HFF-Myc (cell line): ENCODE measurements at regions not wholly inside any gene's neighbourhood (a gene's known extent, or its start where the extent isn't known, plus 50 kb on each side); places are given as distances from the start of the nearest gene placed in this dataset.

Source experiments
- DNase-seq: peaks from one replicate; pipeline ENCODE4 v3.0.0-alpha.2; 2011; ENCODE audit warnings: low read depth; ENCODE audit errors: extremely low read depth
- H3K4me3 ChIP-seq: replicated peaks from 2 replicates; pipeline ENCODE4 v1.5.1; 2011; ENCODE audit warnings: low read depth, mild to moderate bottlenecking, control low read depth, low read length
- TF ChIP-seq, protein P1 (sequence below): IDR thresholded peaks from 2 replicates; pipeline ENCODE4 v1.5.1; 2012; ENCODE audit warnings: mild to moderate bottlenecking, low read depth, low read length, control low read depth; ENCODE audit errors: missing control alignments

DNA sequence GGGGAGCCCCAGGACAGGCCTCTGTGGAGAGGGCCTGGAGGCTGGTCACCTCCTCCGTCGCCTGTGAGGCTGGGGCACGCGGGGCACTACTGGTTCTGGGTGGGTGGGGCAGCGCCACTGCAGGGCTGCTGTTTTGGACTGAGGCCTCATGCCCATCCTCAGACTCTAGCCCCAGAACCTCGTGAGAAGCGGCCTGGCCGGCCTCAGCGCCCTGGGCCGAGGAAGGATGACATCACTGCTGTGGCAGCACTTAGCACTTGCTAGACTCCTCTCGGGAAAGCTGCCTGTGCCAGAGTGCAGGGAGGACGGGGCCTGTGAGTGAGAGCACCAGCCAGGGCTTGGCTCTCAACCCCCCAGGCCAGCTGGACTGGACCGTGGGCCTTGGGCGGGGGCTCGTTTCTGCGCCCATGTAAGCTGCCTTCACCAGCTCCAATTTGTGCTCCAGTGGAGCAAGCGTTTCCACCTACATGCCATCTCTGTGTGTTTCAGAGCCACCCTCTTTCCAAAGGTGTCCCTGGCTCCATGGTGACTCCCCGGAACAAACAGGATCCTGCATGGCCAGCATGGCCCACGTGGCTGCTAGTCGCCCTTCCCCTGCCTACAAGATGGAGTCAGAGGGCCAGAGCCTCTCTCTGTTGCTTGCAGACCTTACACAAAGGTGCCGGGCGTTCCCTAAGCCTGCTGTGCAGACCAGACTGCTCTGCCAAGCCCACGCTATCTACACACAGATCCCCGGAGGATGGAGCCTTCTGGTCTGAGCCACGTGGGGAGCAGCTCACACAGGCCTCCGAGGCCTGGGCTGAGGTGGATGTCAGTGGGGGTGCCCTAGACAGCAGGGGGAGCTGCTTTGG lies 102.9 kb downstream of the CTTN start:
- no peak overlapping the region for H3K4me3 ChIP-seq
- no peak for DNase-seq
- TF ChIP-seq, protein P1, sequence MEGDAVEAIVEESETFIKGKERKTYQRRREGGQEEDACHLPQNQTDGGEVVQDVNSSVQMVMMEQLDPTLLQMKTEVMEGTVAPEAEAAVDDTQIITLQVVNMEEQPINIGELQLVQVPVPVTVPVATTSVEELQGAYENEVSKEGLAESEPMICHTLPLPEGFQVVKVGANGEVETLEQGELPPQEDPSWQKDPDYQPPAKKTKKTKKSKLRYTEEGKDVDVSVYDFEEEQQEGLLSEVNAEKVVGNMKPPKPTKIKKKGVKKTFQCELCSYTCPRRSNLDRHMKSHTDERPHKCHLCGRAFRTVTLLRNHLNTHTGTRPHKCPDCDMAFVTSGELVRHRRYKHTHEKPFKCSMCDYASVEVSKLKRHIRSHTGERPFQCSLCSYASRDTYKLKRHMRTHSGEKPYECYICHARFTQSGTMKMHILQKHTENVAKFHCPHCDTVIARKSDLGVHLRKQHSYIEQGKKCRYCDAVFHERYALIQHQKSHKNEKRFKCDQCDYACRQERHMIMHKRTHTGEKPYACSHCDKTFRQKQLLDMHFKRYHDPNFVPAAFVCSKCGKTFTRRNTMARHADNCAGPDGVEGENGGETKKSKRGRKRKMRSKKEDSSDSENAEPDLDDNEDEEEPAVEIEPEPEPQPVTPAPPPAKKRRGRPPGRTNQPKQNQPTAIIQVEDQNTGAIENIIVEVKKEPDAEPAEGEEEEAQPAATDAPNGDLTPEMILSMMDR, result no peak

DNA sequence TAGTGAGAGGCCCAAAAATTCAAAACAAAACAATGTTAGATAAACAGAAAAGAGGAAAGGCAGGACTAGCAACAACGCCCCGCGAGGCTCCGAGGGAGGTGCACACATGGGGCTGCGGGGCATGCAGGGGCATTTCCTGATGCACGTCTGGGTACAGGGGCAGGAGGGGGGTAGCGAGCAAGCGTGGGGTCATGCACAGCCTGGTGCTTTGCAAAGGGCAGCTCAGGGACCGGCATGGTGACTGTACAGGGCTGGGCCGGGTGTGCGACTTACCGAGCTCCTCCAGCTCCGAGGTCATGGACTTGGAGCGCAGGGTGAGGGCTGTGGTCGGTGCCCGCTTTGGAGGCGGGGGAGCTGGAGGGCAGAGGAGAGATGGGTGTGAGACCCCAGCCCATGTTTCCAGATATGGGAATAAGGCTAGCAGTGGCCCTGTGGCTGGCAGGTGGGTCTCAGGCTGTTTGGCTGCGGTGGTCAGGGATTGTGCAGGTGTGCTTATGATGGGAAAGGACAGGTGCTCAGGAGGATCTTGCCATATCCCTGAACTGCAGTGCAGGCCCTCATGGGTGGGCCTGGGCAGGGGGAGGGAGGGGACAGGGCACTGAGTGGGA lies 103.7 kb downstream of the CTTN start:
- no peak for DNase-seq
- TF ChIP-seq, protein P1, result no peak
- H3K4me3 ChIP-seq, result no peak overlapping the region

DNA sequence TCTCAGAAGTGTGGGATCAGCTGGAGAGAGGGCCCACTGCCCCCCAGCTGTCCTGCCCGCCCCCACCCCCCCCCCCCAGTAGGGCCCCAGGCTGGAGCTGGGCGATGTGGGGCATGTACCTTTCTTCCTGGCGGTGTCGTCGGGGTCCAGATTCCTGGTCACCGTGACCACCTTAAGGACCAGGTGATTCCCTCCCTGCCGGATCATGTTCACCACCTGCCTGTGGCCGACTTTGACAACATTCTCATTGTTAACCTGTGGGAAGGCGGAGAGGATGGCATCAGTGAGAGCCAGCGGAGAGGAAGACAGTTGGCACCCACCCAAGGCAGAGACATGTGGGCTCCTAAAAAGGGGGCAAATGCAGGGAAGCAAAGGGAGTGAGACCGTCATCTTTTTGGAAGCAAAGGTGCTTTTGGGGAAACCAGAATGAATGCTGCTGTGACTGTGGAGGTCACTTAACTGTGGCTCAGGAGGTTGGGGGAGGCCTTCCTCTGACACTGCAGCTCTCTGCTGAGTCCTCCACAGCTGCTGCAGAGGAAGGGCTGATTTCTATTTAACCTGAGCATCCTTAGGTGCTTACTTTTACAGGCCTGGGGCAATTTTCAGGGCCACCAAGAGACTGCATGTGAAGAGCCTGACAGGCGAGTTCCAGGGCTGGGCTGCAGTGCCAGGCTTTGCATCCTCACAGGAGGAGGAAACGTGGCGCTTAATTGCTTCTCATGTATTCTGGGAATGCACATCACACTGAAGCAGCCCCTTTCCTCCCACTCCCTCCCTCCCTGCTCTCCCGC lies 104.5 kb downstream of the CTTN start:
- TF ChIP-seq, protein P1, result no peak
- DNase-seq, result no peak
- H3K4me3 ChIP-seq, result no peak overlapping the region

DNA sequence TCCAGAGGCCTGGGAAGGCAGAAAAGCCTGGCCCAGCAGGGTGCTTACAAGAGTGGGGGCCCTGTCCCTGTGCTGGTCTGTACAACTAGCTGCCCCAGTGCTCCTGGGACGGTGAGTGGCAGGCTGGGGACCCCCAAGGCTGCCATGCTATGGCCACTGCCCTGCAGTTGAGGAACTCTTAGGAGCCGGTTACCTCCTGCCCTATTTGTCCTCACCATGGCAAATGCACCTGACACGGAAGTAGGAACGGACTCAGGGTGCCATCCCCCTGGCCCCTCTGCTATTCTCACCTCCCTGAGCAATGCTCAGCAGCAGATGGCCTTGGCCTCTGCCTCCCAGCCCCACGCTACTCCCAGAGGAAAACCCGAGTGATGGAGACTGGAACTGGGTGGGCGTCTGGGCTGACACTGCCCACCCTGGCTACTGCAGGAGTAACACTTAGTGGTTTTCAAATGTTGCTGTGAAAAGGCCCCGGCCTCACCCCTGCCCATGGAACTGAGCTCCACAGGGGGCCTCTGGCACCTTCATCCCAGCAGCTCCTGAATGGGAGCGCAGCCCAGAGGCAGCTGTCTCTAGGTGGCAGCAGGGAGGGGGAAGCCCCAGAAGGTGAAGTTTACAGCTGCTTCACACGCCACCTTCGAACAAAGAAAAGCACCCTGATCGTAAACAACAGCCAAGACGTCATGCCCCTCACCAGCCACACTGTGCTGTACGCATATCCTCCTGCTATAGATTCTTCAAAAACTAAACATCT lies 105.3 kb downstream of the CTTN start:
- TF ChIP-seq, protein P1, result no peak
- H3K4me3 ChIP-seq, result no peak overlapping the region
- no peak for DNase-seq

DNA sequence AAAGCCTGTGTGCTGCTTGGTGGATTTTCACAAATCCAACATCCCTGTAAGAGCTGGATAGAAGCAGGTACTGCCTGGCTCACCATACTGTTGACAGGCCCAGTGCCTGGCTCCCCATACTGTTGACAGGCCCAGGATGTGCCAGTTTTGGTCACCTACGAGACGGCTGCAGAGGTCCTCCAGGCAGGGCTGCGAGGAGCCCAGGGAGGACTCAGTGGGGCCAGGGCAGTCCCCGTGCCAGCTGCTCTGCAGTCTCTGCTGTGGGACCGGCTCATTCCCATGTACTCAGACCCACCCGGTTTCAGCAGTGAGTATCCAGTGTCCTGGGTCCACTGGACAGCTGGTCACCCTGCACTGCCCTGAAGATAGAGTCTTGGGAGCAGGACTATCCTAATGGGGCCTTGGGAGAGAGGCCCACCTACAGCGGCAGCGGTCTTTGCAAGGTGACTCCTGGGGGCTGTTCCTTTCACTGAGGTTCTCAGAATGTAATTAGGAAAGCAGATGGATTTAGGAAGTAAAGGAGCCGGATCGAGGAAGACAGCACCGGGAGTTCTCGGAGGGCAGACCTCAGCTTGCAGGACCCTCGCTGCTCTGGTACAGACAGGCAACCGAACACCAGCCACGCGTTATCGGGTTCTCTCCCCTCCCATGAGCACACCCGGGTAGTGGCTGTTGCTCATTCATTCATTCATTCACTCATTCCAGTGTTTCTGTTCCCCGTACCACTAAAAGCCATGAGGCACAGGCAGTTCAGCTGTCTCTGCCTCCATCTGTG lies 106.1 kb downstream of the CTTN start:
- no peak for DNase-seq
- TF ChIP-seq, protein P1, result no peak
- no peak overlapping the region for H3K4me3 ChIP-seq

DNA sequence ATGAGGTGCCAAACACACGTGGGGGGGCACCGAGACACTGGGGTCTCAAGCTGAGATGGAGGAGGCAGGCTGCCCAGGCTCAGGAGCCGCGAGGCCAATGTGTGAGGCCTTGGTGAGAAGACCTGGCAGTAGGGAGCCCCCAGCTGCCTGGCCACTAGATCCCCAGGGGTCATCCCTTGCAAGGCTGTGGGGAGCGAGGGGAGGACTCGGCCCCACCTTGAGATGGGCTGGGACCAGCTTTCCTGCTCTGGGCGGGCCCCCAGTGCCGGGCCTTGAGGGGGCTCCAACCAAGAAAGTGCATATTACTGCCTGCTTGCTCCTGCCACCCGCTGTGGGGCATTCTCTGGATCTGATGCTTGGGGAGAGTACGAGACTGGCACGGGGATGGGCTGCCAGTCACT lies 107.0 kb downstream of the CTTN start:
- no peak overlapping the region for H3K4me3 ChIP-seq
- no peak for DNase-seq
- TF ChIP-seq, protein P1, result no peak
